Esophagus muscularis mucosa (tissue), 4 donors: ENCODE measurements at regions not wholly inside any gene's neighbourhood (a gene's known extent, or its start where the extent isn't known, plus 50 kb on each side); places are given as distances from the start of the nearest gene placed in this dataset.

Experiments used
- DNase-seq: peaks from one replicate; pipeline ENCODE4 v3.0.0-alpha.2; 2017; ENCODE audit errors: extremely low spot score
- H3K27ac ChIP-seq, 4 donors: fragments of 200-600 bp; sonication (generic); replicated peaks in 1 of 4; 1 replicate in 3 of 4; 2 replicates in 1 of 4; pipeline ENCODE4 v1.5.1; 2016 to 2019; ENCODE audit warnings: mild to moderate bottlenecking in 1 of 4
- H3K27me3 ChIP-seq, 4 donors: fragments of 200-600 bp; sonication (generic); one replicate each; pipeline versions ENCODE4 v1.5.1 to v1.6.0; 2016 to 2019
- H3K36me3 ChIP-seq, 4 donors: fragments of 200-600 bp; sonication (generic); one replicate each; pipeline ENCODE4 v1.5.1; 2016 to 2019
- H3K4me1 ChIP-seq, 4 donors: fragments of 200-600 bp; sonication (generic); one replicate each; pipeline ENCODE4 v1.5.1; 2016 to 2019
- H3K4me3 ChIP-seq, 4 donors: fragments of 200-600 bp; sonication (generic); 1 replicate in 2 of 4; 2 replicates in 2 of 4; pipeline ENCODE4 v1.5.1; 2016 to 2019; ENCODE audit warnings: mild to moderate bottlenecking in 4 of 4, moderate library complexity in 1 of 4
- H3K9me3 ChIP-seq, 4 donors: fragments of 200-600 bp; sonication (generic); 1 replicate in 3 of 4; 2 replicates in 1 of 4; pipeline ENCODE4 v1.5.1; 2016 to 2019
- CTCF ChIP-seq, 3 experiments: fragments of 200-600 bp in 2 of 3; fragments of 450-650 bp in 1 of 3; sonication (generic) in 2 of 3; IDR thresholded peaks; one replicate each; pipeline ENCODE4 v1.5.1; 2017 to 2019; ENCODE audit warnings: antibody characterized with exemption in 3 of 3, mild to moderate bottlenecking in 2 of 3, moderate library complexity in 1 of 3
- EP300 ChIP-seq: sonication (generic); formaldehyde crosslinking; IDR thresholded peaks from one replicate; pipeline ENCODE4 v1.6.1; 2017; ENCODE audit warnings: antibody characterized with exemption
- POLR2A ChIP-seq: fragments of 450-650 bp; IDR thresholded peaks from one replicate; pipeline ENCODE4 v1.6.1; 2017; ENCODE audit warnings: antibody characterized with exemption, moderate library complexity, mild to moderate bottlenecking, low read depth
- POLR2AphosphoS5 ChIP-seq, 2 donors: sonication (generic); formaldehyde crosslinking; IDR thresholded peaks; one replicate each; pipeline ENCODE4 v1.6.1; 2017; ENCODE audit warnings: antibody characterized with exemption in 2 of 2
- WGBS: methylation state at CpG from one replicate; pipeline ENCODE4 v1.1.5; 2018; 5-methylcytosine and 5-hydroxymethylcytosine counted together
- intact Hi-C: fragments of 100-400 bp; cut with DNase I; formaldehyde crosslinking; loops from one replicate; pipeline ENCODE4 v1.15.1; 2023

- Histone ChIP-seq H3K27ac (no peak overlapping the region), H3K9me3 (no peaks in the 10 kb centered on the region), H3K27me3 (peaks cover 0 to 18% (median 0%) of the 10 kb centered on the region in 4 donors), H3K4me1 (peaks cover 9 to 20% (median 15%) of the 10 kb centered on the region in 4 donors), H3K36me3 (no peaks in the 10 kb centered on the region), H3K4me3 (no peak overlapping the region)
- intact Hi-C loops: no loop called here
- whole genome bisulfite sequencing: 78% methylated on average over 22 of the region's 29 CpGs
- DNase-seq: no peak
- TF ChIP-seq CTCF (IDR thresholded peaks at IDR 0.05) (no peak), POLR2AphosphoS5 (IDR thresholded peaks at IDR 0.05) (no peak), POLR2A (no peak), EP300 (no peak)
Observed at GRCh38 chr21:43340491-43341377, 86.2 kb downstream of the SIK1 start.

- WGBS: 96% methylated on average over 4 of the region's 16 CpGs
- Histone ChIP-seq H3K9me3 (no peaks in the 10 kb centered on the region), H3K27me3 (peaks cover 0 to 18% (median 0%) of the 10 kb centered on the region in 4 donors), H3K4me1 (peaks cover 7 to 16% (median 13%) of the 10 kb centered on the region in 4 donors), H3K27ac (no peak overlapping the region), H3K36me3 (no peaks in the 10 kb centered on the region), H3K4me3 (no peak overlapping the region)
- no peak for DNase-seq
- TF ChIP-seq POLR2A (no peak), POLR2AphosphoS5 (IDR thresholded peaks at IDR 0.05) (no peak), EP300 (no peak), CTCF (IDR thresholded peaks at IDR 0.05) (no peak)
- intact Hi-C loops: no loop called here
Observed at GRCh38 chr21:43339668-43340067, 87.3 kb downstream of the SIK1 start.

GRCh38 chr21:43338951-43339350 lies 88.0 kb downstream of the SIK1 start:
- Histone ChIP-seq H3K4me3 (no peak overlapping the region), H3K4me1 (peaks cover 4 to 20% (median 12%) of the 10 kb centered on the region in 4 donors), H3K27ac (no peak overlapping the region), H3K27me3 (peaks cover 0 to 18% (median 0%) of the 10 kb centered on the region in 4 donors), H3K36me3 (no peaks in the 10 kb centered on the region), H3K9me3 (no peaks in the 10 kb centered on the region)
- 49% methylated on average over 5 of the region's 5 CpGs for WGBS
- intact Hi-C loops: no loop called here
- DNase-seq: no peak
- TF ChIP-seq EP300: no peak
- no peak for TF ChIP-seq POLR2A
- no peak for TF ChIP-seq POLR2AphosphoS5 (IDR thresholded peaks at IDR 0.05)
- no peak for TF ChIP-seq CTCF (IDR thresholded peaks at IDR 0.05)

GRCh38 chr21:43337901-43338655 lies 88.9 kb downstream of the SIK1 start:
- no peak overlapping the region for H3K4me3 ChIP-seq
- H3K4me1 ChIP-seq: peaks cover 13 to 29% (median 19%) of the 10 kb centered on the region in 4 donors
- no peaks in the 10 kb centered on the region for H3K36me3 ChIP-seq
- DNase-seq: no peak
- peaks cover 0 to 19% (median 0%) of the 10 kb centered on the region in 4 donors for H3K27me3 ChIP-seq
- TF ChIP-seq POLR2A (no peak), CTCF (IDR thresholded peaks at IDR 0.05) (no peak), EP300 (no peak), POLR2AphosphoS5 (IDR thresholded peaks at IDR 0.05) (no peak)
- no peaks in the 10 kb centered on the region for H3K9me3 ChIP-seq
- intact Hi-C loops: no loop called here
- 86% methylated on average over 13 of the region's 18 CpGs for WGBS
- no peak overlapping the region for H3K27ac ChIP-seq
